HG03575 (cell line): ENCODE measurements at regions not wholly inside any gene's neighbourhood (a gene's known extent, or its start where the extent isn't known, plus 50 kb on each side); places are given as distances from the start of the nearest gene placed in this dataset.

Experiments used
- ATAC-seq: cut with Tn5 transposase; IDR thresholded peaks from one replicate; pipeline ENCODE4 v1.9.1; 2021; ENCODE audit not compliant: unreplicated experiment, insufficient number of reproducible peaks, low FRiP score; ENCODE audit errors: extremely low read depth

DNA sequence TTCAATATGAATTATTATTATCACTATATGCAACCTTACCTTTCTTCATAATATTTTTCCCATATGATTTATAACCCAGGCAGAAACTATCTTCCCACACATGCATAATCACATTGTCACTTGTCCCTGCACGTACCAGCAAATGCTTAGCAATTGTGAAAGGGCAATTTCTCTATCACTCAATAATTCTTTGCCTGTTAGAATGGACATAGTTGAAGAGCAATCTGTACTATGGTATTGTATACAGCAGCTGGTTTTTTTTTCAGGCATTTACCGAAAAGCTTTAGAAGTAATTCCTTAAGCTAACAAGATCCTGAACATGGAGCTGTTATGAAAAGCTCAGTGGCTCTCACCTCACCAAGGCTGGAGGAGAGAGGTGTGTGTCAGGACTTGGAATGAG is 999.5 kb downstream of the TUSC7 start:
- no peak for ATAC-seq

DNA sequence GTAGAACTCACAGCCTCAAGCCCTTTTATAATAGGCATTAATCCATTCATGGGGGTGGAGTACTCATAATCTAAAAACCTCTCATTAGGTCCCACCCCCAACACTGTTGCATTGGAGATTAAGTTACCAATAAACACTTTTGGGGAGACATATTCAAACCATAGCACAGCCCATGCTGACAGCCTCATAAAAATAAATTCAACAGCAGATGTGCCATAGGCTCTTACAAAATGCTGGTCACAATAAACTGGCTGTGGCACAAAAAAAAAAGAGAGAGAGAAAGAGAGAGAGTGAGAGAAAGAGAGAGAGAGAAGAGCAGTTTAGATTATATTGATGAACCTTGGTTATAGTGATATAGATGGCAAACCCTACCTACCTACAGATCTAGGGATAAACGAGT is 1000.9 kb downstream of the TUSC7 start:
- no peak for ATAC-seq

DNA sequence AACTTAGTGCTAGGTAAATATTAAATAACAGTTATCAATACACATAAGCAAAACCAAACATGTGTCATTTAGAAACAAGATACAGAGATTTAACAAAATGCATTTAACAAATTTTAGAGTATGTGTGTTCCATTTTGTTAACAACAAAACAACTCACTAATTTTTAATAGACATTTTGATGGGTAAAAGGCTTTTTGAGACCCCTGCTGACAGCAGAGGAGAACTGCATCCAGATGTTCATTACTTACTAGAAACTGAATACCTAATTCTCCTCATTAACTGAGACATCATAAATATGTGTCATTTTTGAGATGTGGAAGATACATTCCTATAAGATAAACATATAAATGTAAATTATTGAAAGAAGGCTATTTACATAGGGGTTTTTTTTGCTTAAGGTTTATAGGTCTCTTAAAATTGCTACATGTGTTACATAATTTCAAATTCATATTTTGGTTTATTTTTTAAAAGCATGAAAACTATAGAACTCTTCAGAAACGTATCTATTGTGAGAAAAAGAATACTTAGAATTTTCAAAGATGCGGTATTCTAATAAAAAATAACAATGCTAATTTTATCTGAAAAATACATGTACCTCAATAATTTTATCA is 1009.8 kb downstream of the TUSC7 start:
- ATAC-seq, result no peak

DNA sequence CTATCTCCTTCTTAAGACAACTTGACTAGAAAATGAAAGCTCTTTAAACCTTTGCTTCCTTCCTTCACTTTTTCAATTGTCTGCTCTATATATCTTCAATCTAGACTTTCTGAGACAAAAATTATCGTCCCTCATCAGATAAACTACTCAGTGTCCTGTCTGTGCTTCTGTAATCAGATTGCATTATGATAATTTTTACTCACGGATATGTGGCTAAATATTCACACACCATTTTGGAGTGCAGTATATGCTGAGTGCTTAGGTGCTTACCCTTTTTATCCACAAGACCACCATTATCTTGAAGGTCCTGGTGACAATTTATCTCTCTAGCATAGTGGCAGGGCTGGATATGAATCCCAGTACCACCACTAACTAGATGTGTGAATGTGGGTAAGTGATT is 1012.3 kb downstream of the TUSC7 start:
- ATAC-seq, result no peak

DNA sequence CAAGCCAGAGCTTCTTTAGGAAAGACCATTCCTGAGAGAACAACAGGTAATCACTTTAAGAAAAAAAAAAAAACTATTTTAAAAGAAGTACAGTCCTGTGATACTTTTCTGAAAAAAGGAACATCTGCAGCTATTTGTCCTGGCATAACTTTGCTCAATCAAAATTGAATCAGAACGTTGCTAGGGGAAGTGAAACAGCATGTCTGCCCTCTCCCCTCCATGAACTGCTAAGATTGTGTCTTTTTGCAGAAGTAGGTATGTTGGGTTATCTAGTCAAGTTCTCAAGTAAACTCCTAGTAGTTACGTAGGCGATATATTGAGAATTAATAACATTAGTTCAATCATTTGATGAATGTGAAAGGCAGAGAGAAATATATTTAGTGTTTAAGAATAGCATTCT is 1013.3 kb downstream of the TUSC7 start:
- no peak for ATAC-seq

DNA sequence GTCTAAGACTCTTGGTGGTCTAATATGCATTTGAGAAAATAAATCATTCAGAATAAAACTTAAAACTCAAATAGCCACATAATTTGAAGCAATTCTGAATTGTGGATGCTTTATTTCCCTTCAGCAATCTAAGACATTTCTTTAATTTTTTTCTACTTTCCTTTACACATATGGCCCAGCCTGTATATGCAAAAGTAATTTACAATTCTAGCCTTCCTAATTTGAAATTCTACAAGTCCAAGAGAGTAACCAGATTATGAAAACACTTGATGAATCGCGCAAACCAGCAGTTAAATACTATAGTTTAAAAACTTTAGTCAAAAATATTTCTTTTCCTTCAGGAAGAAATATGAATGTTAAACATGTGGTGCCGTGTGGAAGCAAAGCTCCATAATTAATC is 1014.2 kb downstream of the TUSC7 start:
- no peak for ATAC-seq

DNA sequence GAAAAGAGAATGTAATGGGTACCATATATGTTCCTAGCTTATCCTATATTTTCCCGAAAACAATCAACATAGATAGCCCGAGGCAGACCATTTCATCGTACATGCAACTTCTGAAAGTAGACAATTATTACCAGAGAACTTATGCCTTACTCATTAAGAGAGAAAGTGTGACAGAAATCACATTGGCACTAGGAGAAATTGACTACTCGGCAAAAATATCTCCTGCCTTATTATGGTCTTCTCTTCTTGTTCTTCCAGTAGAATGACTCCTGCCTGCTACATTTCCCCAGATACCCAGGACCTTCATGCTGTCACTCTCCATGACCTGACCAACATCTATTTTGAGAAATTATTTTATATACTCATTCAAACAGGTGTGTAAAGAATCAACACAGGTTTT is 1015.7 kb downstream of the TUSC7 start:
- no peak for ATAC-seq

DNA sequence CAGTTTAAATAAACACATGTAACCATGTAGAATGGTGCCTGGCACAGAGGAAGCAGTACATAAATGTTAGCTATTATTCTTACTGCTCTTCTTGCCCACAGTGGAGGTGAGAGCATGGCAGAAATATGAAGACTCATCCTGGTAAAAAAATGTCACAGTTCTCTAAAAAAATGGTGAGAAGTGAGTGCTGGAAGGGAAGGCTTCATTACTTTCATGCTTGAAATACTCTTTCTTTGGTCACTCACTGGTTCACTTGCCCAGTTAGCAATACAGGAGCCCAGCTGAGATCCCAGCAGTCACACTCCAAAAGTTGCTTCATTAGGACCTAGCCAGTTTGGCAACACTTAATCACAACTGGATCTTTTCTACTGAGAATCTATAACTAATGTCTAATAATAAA is 1017.2 kb downstream of the TUSC7 start:
- ATAC-seq, result no peak

DNA sequence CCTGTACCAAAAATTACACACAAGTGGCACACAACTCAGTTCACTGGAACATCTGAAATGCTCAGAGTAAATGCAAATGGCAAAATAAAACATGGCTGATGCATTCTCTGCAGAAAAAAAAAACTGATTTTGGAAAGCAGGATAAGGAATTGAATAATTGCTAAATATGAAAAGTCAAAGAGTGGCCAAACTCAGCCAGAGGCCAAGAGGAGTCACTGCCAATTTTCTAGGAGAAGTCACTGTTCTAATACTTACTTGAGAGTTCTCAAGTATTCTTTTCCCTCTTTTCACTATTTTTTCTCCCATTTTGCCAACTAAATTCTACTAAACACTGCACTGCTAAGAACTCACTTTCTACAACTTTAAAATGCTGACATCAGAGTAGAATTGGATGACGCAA is 1018.6 kb downstream of the TUSC7 start:
- ATAC-seq, result no peak

DNA sequence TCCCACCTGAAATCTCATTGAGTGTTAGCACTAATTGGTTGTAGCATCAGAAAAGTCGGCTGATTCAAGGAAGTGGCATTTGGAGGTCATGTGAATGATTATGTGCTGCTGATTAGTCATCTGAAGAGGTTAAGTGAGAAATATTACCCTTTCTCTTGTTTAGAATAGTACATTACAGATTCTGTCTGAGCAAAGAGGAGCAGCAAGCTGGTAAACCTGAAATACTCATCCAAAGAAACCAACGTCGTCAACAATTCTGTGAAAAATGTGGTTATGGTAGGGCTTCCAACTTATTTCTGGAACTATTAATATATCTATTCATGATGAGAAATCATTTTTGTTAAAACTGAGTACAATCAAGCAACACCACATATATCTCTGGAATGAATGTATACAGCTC is 1024.9 kb downstream of the TUSC7 start:
- ATAC-seq, result no peak

DNA sequence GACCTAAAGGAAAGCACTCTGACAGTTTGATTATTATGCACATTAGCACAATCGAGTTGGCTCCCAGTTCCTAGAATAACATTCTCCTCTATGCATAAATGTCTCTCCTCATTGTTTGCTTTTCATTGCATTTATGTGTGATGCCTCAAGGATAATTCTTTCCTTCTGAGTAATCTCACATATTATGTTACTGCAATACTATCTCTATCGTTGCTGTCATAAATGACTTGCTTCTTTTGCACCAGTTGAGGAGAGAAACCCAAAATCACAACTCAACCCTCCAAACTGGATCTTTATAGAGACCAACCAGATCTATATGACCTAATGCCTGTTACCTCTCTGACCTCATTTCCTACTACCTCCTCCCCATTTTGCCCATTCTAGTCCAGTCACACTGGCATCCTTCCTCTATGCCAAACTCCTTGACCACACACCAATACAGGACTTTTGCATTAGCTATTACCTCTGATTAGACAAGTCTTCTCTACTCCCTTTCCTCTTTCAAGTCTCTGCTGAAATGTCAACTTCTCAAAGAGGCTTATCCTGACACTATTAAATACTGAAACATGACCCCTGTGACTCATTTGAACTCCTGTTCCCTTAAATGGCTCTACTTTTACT is 1026.0 kb downstream of the TUSC7 start:
- no peak for ATAC-seq

DNA sequence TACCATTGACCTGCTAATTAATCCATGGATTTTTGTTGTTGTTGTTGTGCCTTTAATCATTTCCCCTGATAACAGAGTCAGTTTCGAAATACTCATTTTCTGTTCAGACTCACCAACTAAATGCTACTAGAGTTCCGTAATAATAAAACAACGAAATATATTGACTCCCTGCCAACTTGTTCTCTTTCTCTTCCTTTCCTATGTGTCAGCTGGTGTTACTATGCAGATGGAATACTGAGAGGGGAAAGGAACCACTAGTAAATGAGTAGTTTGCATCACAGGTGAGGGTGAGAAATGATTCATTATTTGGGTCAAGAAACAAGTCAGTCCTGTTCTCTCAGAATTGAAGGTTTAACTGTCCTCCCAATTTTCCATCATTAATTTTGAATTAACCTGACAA is 1027.3 kb downstream of the TUSC7 start:
- ATAC-seq, result no peak

DNA sequence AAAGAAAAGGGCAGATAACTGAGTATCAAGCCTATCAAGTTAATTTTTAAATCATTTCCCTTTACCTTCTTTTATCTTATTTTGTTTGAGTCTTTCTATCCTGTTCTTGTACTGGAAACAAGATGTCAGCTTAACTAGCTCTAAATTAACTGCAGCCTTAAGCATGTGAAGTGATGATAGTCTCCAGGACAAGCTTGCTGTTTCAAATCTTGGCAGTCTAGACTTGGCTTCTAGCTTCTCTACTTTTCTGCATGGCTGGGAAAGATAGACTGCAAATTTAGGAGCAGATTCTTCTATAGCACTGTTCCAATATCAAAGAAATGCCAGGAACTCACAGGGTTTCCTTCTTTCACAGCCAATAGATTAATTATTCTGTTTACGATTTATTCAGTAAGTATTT is 1034.4 kb downstream of the TUSC7 start:
- no peak for ATAC-seq

DNA sequence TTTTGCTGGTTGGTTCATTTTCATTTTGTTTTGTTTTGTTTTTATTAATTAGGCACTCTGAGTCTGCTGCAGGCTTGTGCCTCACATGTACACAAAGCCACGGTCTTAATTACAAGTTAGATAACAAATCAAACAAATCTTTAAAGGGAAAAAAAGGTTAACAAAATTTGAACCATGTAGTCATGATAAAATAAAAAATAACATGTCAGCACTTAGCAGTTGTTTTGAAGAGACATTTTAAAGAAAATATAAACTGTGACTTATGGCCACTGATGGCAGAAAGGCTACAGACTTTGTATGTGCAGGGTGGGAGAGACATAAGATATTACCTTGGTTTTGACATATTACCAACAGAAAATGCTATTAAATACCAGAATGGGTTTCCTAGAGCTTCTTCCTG is 1035.4 kb downstream of the TUSC7 start:
- no peak for ATAC-seq

DNA sequence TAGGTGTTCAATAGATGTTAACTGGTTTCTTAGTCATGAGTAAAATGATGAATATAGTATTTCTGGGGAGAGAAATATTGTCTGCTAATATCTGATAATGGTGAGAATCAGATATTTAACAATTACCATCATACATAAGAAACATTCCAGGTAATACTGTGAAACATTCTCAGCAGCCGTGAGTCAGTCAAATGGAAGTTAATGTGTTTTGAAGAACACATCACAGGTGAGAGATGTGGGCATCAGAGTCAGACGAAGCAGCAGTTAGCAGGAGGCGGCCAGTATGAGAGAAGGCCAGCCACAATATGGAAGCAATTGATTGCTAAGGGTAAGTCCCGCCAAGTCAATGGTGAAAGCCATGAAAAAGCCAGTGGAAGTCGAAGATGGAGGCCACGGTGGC is 1035.9 kb downstream of the TUSC7 start:
- ATAC-seq, result no peak

DNA sequence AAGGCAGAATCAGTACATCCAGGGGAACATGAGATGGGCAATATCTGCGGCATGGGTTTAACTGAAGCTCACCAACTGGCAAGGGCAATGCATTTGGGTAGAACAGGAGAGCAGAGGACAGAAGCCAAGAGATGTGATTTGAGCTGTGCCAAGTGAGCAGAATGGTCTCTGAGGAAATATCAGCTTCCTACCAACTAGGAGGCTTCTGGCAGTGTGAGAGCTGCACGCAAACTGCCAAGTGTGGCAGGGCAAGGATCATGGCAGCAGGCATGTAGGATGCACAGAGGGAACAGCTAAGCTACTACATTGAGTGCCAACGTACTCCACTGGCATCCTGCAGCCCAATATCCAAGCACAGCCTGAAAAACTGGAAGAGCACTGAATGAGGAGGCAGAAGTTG is 1036.5 kb downstream of the TUSC7 start:
- ATAC-seq, result no peak

DNA sequence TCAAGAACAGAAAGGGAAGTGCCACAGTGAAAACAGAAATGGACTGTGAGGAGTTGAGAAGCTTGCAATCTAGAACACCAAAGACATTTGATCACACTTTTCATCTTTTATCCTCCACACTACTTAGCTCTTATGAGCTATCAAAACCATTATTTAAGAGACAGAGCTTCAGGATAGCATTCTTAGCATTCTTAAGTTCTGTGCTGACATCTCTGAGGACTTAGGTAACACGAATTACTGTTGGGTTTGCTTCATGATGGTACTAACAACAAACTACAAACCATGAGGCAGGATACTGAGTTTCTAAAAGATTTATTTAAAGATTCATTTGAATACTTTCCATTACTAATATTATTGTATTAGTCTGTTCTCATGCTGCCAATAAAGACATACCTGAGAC is 1038.6 kb downstream of the TUSC7 start:
- no peak for ATAC-seq

DNA sequence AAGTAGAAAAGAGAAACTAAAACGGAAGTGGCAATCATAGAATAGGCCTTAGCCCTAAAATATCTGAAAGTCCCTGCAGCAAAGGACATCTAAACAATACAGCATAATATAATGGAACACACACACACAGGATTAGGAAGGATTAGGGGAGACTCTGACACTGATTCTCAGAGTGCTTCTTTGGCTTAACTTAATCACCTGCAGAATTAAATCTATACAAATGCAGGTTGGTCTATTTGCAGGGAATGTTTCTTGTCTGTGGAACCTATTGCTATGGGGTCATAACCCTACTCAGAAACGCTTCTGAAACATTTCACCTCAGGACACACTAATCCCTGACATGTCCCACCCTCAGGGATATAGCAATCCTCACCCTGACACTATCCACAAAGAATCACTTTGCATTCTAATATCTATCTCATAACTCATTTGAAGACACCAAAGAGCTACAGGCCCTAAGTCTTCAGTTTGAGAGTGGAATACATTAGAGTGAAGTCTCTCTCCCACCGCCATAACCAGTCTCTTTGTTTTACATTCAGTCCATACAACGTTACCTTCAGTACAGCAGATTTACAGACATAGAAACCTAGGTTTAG is 1041.2 kb downstream of the TUSC7 start:
- no peak for ATAC-seq

DNA sequence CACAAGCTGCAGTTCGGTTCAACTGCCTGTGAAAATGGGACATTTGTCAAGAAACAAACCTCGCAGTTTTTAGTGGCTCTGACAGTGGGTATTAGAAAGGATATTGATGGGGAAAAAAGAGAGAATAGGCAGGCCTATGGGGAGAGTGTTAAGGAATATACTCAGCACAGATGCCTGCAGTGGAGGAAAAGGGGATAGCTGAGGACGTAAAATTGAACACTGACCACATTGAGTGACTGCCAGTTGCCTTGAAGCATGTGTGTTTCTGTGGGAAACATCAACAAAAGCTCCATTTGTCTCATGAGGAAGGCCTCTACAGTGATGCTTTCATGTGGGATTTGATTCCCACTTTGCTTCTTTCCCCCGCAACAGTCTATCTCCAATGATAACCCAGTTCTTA is 1042.1 kb downstream of the TUSC7 start:
- no peak for ATAC-seq

DNA sequence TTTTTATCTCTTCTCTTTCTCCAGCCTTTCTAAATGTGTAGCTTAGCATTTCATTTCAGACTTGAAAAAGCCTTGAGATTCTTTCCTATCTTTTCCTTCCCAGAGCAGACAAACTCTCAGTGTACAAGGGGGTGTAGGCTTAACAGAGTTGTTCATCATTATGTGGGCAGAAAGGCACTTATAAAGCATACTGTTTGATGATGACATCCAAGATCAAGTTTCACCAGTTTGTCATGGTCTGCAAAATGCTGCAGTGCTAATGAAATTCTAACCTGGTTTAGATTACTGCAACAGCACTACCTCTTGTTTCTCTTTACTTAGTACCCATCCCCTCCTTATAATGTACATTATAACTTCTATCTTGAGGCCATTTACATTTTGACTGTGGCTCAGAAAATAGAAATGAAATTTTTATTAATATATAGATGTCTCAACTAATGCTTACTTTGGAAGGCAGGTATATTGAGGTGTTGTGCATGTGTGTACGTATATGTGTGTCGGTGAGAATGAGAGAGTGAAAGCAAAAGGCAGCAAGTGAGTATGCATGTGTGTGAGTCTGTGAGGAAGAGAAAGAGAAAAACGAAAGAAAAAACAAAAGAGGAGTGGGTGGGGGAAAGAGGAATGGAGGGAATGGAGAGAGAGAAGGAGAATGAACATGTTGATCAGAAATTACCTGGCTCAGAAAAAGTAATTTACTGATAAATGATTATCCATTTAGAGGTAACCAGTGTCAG is 1043.6 kb downstream of the TUSC7 start:
- ATAC-seq, result no peak
